PC-3 (cell line): ENCODE measurements at regions not wholly inside any gene's neighbourhood (a gene's known extent, or its start where the extent isn't known, plus 50 kb on each side); places are given as distances from the start of the nearest gene placed in this dataset.

Experiments
- ATAC-seq: fragments of 200-7000 bp; cut with Tn5 transposase; 2 replicates; pipeline ENCODE4 v1.9.1; 2020; ENCODE audit warnings: mild to moderate bottlenecking, moderate library complexity
- BruUV-seq: library from RNA; stranded (reverse); fragments of 400-500 nt; replicated peaks from 2 replicates; lab custom pipeline; 2021; lab: Mats Ljungman, UMichigan
- CTCF ChIA-PET: fragments of 300-600 bp; sonication (Branson Sonifier 250); formaldehyde crosslinking; loops from one replicate; lab custom pipeline; 2022; ENCODE audit warnings: antibody characterized with exemption; lab: Charles Lee
- POLR2A ChIA-PET: fragments of 300-600 bp; sonication (Branson Sonifier 250); formaldehyde crosslinking; loops from one replicate; lab custom pipeline; 2022; ENCODE audit warnings: antibody characterized with exemption; ENCODE audit not compliant: unreplicated experiment; lab: Charles Lee
- DNase-seq: peaks from one replicate; pipeline ENCODE4 v3.0.0-alpha.2; 2015
- H2AFZ ChIP-seq: fragments of 300-600 bp; sonication (generic); 2 replicates; pipeline ENCODE4 v1.6.0; 2016; ENCODE audit warnings: antibody characterized with exemption, low read length
- H3F3A ChIP-seq: fragments of 300-600 bp; sonication (generic); one replicate; pipeline ENCODE4 v1.6.0; 2017; ENCODE audit warnings: antibody characterized with exemption, low read length, control low read depth, mild to moderate bottlenecking; ENCODE audit not compliant: unreplicated experiment
- H3K27ac ChIP-seq: fragments of 300-600 bp; sonication (generic); 2 replicates; pipeline ENCODE4 v1.5.1; 2016; ENCODE audit warnings: mild to moderate bottlenecking, low read length
- H3K27me3 ChIP-seq: fragments of 300-600 bp; sonication (generic); 2 replicates; pipeline ENCODE4 v1.6.1; 2016; ENCODE audit warnings: low read length, mixed read lengths
- H3K36me3 ChIP-seq: fragments of 300-600 bp; sonication (generic); 2 replicates; pipeline ENCODE4 v1.6.1; 2016; ENCODE audit warnings: low read depth, mixed run types, low read length, mixed read lengths
- H3K4me1 ChIP-seq: fragments of 300-600 bp; sonication (generic); 2 replicates; pipeline ENCODE4 v1.5.1; 2016; ENCODE audit warnings: low read length; ENCODE audit not compliant: insufficient read depth
- H3K4me2 ChIP-seq: fragments of 300-600 bp; sonication (generic); 2 replicates; pipeline ENCODE4 v1.6.0; 2016; ENCODE audit warnings: low read length
- H3K4me3 ChIP-seq: fragments of 300-600 bp; sonication (generic); 2 replicates; pipeline ENCODE4 v1.5.1; 2016; ENCODE audit warnings: mild to moderate bottlenecking, low read length, mixed read lengths
- H3K79me2 ChIP-seq: fragments of 300-600 bp; sonication (generic); 2 replicates; pipeline ENCODE4 v1.6.1; 2017; ENCODE audit warnings: low read length, mixed read lengths
- H3K9ac ChIP-seq: fragments of 300-600 bp; sonication (generic); 2 replicates; pipeline ENCODE4 v1.6.0; 2016; ENCODE audit warnings: mild to moderate bottlenecking, low read length
- H3K9me2 ChIP-seq: fragments of 300-600 bp; sonication (generic); replicated peaks from 2 replicates; pipeline ENCODE4 v1.6.1; 2016; ENCODE audit warnings: mixed run types, low read length, mixed read lengths
- H3K9me3 ChIP-seq: fragments of 300-600 bp; sonication (generic); 2 replicates; pipeline ENCODE4 v1.6.1; 2016; ENCODE audit warnings: low read length, mixed read lengths
- H4K20me1 ChIP-seq: fragments of 300-600 bp; sonication (generic); 2 replicates; pipeline ENCODE4 v1.6.1; 2016; ENCODE audit warnings: low read length, mixed read lengths
- CTCF ChIP-seq: fragments of 300-600 bp; sonication (generic); conservative IDR thresholded peaks from 2 replicates; pipeline ENCODE4 v1.5.1; 2017; ENCODE audit warnings: antibody characterized with exemption, low read depth, mild to moderate bottlenecking, low read length
- EZH2 ChIP-seq: fragments of 300-600 bp; sonication (generic); IDR thresholded peaks from one replicate; pipeline ENCODE4 v1.6.1; 2017; ENCODE audit warnings: antibody characterized with exemption, mild to moderate bottlenecking, low read length; ENCODE audit not compliant: unreplicated experiment
- EZH2phosphoT487 ChIP-seq: fragments of 300-600 bp; sonication (generic); IDR thresholded peaks from 2 replicates; pipeline ENCODE4 v1.6.1; 2018; ENCODE audit warnings: mild to moderate bottlenecking, antibody characterized with exemption, low read length, borderline replicate concordance
- intact Hi-C: fragments of 100-400 bp; cut with micrococcal nuclease; formaldehyde crosslinking; loops from 2 replicates; pipeline ENCODE4 v1.9.0; 2023

DNA sequence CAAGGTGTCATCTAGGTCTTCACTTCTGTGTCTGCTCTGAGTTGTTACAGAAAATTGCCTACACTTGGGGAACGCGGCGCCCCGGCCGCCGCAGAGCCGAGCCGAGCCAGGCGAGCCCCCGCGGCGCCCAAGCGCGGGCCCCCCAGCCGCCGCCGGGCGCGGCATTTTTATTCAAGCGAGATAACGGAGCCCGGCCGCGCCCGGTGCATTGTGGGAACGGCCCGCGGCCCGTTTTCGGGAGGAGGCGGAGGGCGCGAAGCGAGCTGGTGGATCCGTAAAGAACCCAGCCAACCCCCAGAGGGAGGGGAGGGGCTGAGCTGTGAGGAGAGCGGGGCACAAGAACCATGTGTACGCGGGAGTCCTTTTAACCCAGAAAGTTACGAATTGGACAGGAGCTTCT lies 191.8 kb downstream of the FTCDNL1 start:
- no peak overlapping the region for H3K4me2 ChIP-seq
- no peak overlapping the region for H3K4me3 ChIP-seq
- ATAC-seq = no peak

DNA sequence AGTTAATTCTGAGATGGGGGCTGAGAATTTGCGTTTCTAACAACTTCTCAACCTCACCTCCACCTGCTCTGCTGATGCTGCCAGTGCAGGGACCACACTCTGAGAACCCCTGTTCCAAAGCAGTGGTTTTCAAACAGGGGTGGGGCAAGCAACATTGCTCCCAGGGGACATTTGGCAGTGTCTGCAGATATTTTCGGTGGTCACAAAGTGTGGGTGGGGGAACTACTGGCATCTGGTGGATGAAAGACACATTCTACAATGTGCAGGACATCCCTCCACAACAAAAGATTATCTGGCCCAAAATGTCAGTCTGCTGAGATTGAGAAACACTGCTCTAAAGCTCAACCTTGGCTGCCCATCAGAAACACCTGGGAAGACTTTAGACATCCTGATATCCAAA lies 188.7 kb upstream of the SATB2 start:
- intact Hi-C loops = no loop called here
- Histone ChIP-seq H3K9me3 (no peaks in the 10 kb centered on the region), H3K4me2 (no peak overlapping the region), H3K4me3 (no peak overlapping the region), H3K36me3 (no peaks in the 10 kb centered on the region), H3K9ac (no peak overlapping the region), H2AFZ (no peak overlapping the region), H3K4me1 (no peaks in the 10 kb centered on the region), H3K27ac (no peak overlapping the region), H3K79me2 (no peaks in the 10 kb centered on the region), H3K9me2 (no peaks in the 10 kb centered on the region), H3F3A (no peaks in the 10 kb centered on the region), H4K20me1 (no peaks in the 10 kb centered on the region), H3K27me3 (peaks cover 2% of the 10 kb centered on the region)
- TF ChIP-seq EZH2phosphoT487 = no peak
- CTCF ChIA-PET = no interaction called here
- ATAC-seq = no peak
- BruUV-seq = no TSS peak
- no peak for DNase-seq
- POLR2A ChIA-PET = no interaction called here

More for the DNA sequence above, 191.8 kb downstream of the FTCDNL1 start:
- BruUV-seq = no TSS peak
- H2AFZ ChIP-seq = no peak overlapping the region
- H3K79me2 ChIP-seq = no peaks in the 10 kb centered on the region
- H3F3A ChIP-seq = no peaks in the 10 kb centered on the region
- no peaks in the 10 kb centered on the region for H3K9me2 ChIP-seq
- no peaks in the 10 kb centered on the region for H3K4me1 ChIP-seq
- TF ChIP-seq CTCF = no peak
- TF ChIP-seq EZH2 = no peak
- TF ChIP-seq EZH2phosphoT487 = no peak
- DNase-seq = no peak
- CTCF ChIA-PET = no interaction called here
- POLR2A ChIA-PET = no interaction called here
- H4K20me1 ChIP-seq = no peaks in the 10 kb centered on the region
- H3K27ac ChIP-seq = no peak overlapping the region
- H3K9me3 ChIP-seq = 0 out of 2 replicates have a peak, but pooled peaks cover 3% of the 10 kb centered on the region
- intact Hi-C loops = no loop called here
- no peak overlapping the region for H3K9ac ChIP-seq
- no peaks in the 10 kb centered on the region for H3K36me3 ChIP-seq
- peaks cover 46% of the 10 kb centered on the region for H3K27me3 ChIP-seq

GRCh38 chr2:199631129-199631528 lies 173.4 kb upstream of the SATB2 start:
- BruUV-seq = no TSS peak
- no peaks in the 10 kb centered on the region for H3K4me1 ChIP-seq
- H3K79me2 ChIP-seq = no peaks in the 10 kb centered on the region
- CTCF ChIA-PET = no interaction called here
- H3K27me3 ChIP-seq = peaks cover 15% of the 10 kb centered on the region
- TF ChIP-seq EZH2 = no peak
- TF ChIP-seq EZH2phosphoT487 = no peak
- TF ChIP-seq CTCF = no peak
- no peaks in the 10 kb centered on the region for H3K9me2 ChIP-seq
- DNase-seq = no peak
- H3K27ac ChIP-seq = no peak overlapping the region
- H4K20me1 ChIP-seq = no peaks in the 10 kb centered on the region
- H3K36me3 ChIP-seq = no peaks in the 10 kb centered on the region
- H3K4me3 ChIP-seq = no peak overlapping the region
- no peak overlapping the region for H2AFZ ChIP-seq
- no peaks in the 10 kb centered on the region for H3K9me3 ChIP-seq
- intact Hi-C loops = no loop called here
- H3K9ac ChIP-seq = no peak overlapping the region
- H3K4me2 ChIP-seq = no peak overlapping the region
- ATAC-seq = no peak
- no peaks in the 10 kb centered on the region for H3F3A ChIP-seq
- POLR2A ChIA-PET = no interaction called here
